Endodermal cell (in vitro differentiated cells): ENCODE measurements at regions not wholly inside any gene's neighbourhood (a gene's known extent, or its start where the extent isn't known, plus 50 kb on each side); places are given as distances from the start of the nearest gene placed in this dataset.

Source experiments
- DNase-seq: peaks from one replicate; pipeline ENCODE4 v3.0.0-alpha.2; 2017
- H3K27ac ChIP-seq: 2 replicates; pipeline ENCODE4 v1.5.1; 2013; ENCODE audit warnings: mild to moderate bottlenecking, low read depth, low read length, moderate library complexity
- H3K27me3 ChIP-seq: 2 replicates; pipeline ENCODE4 v1.6.1; 2013; ENCODE audit warnings: mild to moderate bottlenecking, low read length, moderate library complexity; ENCODE audit not compliant: insufficient read depth, control insufficient read depth, poor library complexity, severe bottlenecking
- H3K36me3 ChIP-seq: 2 replicates; pipeline ENCODE4 v1.7.0; 2013; ENCODE audit warnings: mild to moderate bottlenecking, low read length, moderate library complexity; ENCODE audit not compliant: control insufficient read depth, insufficient read depth
- H3K4me1 ChIP-seq: one replicate; pipeline ENCODE4 v1.7.0; 2013; ENCODE audit warnings: low read length; ENCODE audit not compliant: control insufficient read depth, insufficient read depth
- H3K4me3 ChIP-seq: 2 replicates; pipeline ENCODE4 v1.5.1; 2013; ENCODE audit warnings: mild to moderate bottlenecking, low read length, moderate library complexity
- H3K9ac ChIP-seq: 2 replicates; pipeline ENCODE4 v1.6.1; 2013; ENCODE audit warnings: mild to moderate bottlenecking, low read length, moderate library complexity; ENCODE audit not compliant: poor library complexity, severe bottlenecking; ENCODE audit errors: extremely low read depth
- H3K9me3 ChIP-seq: 2 replicates; pipeline ENCODE4 v1.6.1; 2013; ENCODE audit warnings: mild to moderate bottlenecking, low read length, moderate library complexity; ENCODE audit not compliant: control insufficient read depth
- H3K27ac Mint-ChIP-seq: 2 replicates; pipeline ENCODE4 v1.8.0; 2020; ENCODE audit warnings: mixed read lengths
- H3K27me3 Mint-ChIP-seq: 2 replicates; pipeline ENCODE4 v1.8.0; 2021; ENCODE audit warnings: mild to moderate bottlenecking, mixed read lengths; ENCODE audit not compliant: insufficient read depth
- H3K36me3 Mint-ChIP-seq: 2 replicates; pipeline ENCODE4 v1.8.0; 2020; ENCODE audit warnings: low read depth, mixed read lengths
- H3K4me1 Mint-ChIP-seq: 2 replicates; pipeline ENCODE4 v1.8.0; 2020; ENCODE audit warnings: mixed read lengths
- H3K4me3 Mint-ChIP-seq: 2 replicates; pipeline ENCODE4 v1.8.0; 2020; ENCODE audit warnings: mild to moderate bottlenecking, moderate library complexity, mixed read lengths
- H3K9me3 Mint-ChIP-seq: 2 replicates; pipeline ENCODE4 v1.8.0; 2020; ENCODE audit warnings: mild to moderate bottlenecking, mixed read lengths
- CTCF ChIP-seq: fragments of 200-600 bp; sonication (generic); conservative IDR thresholded peaks from 2 replicates; pipeline ENCODE4 v1.5.0; 2021; ENCODE audit warnings: antibody characterized with exemption, mild to moderate bottlenecking
- WGBS, 2 experiments: methylation state at CpG; one replicate each; pipeline versions ENCODE4 v1.1.5 to v1.1.7; 2013; ENCODE audit warnings: missing lambda C conversion rate in 2 of 2, mixed read lengths in 1 of 2; ENCODE audit not compliant: insufficient coverage in 1 of 2, insufficient read length in 1 of 2; 5-methylcytosine and 5-hydroxymethylcytosine counted together

GRCh38 chr4:137378393-137378792 is 153.9 kb downstream of the PCDH18 start:
- 87 to 90% methylated on average over 2 to 3 of the region's 3 CpGs for WGBS, 2 experiments
- no peaks in the 10 kb centered on the region for H3K4me1 Mint-ChIP-seq

GRCh38 chr4:137376312-137376711 is 156.0 kb downstream of the PCDH18 start:
- Histone ChIP-seq H3K27me3 (no peaks in the 10 kb centered on the region), H3K27ac (no peak overlapping the region), H3K4me1 (no peaks in the 10 kb centered on the region), H3K9ac (no peak overlapping the region), H3K4me3 (no peak overlapping the region), H3K9me3 (no peaks in the 10 kb centered on the region), H3K36me3 (no peaks in the 10 kb centered on the region)
- TF ChIP-seq CTCF, result no peak
- no peaks in the 10 kb centered on the region for H3K9me3 Mint-ChIP-seq
- WGBS, 2 experiments, result 94% methylated on average over 2 of the region's 2 CpGs; no CpG with 5 or more reads in 1 of the 2 experiments
- H3K27ac Mint-ChIP-seq, result no peak overlapping the region
- no peaks in the 10 kb centered on the region for H3K36me3 Mint-ChIP-seq
- no peaks in the 10 kb centered on the region for H3K4me1 Mint-ChIP-seq
- no peak for DNase-seq
- no peak overlapping the region for H3K4me3 Mint-ChIP-seq
- no peaks in the 10 kb centered on the region for H3K27me3 Mint-ChIP-seq

More at GRCh38 chr4:137378393-137378792, 153.9 kb downstream of the PCDH18 start:
- Histone ChIP-seq H3K36me3 (no peaks in the 10 kb centered on the region), H3K27me3 (no peaks in the 10 kb centered on the region), H3K27ac (no peak overlapping the region), H3K9ac (no peak overlapping the region), H3K4me1 (no peaks in the 10 kb centered on the region), H3K4me3 (no peak overlapping the region), H3K9me3 (no peaks in the 10 kb centered on the region)
- no peak overlapping the region for H3K27ac Mint-ChIP-seq
- H3K27me3 Mint-ChIP-seq, result no peaks in the 10 kb centered on the region
- DNase-seq, result no peak
- H3K9me3 Mint-ChIP-seq, result no peaks in the 10 kb centered on the region
- H3K36me3 Mint-ChIP-seq, result no peaks in the 10 kb centered on the region
- no peak overlapping the region for H3K4me3 Mint-ChIP-seq
- TF ChIP-seq CTCF, result no peak

- H3K27ac Mint-ChIP-seq, result no peak overlapping the region
- Histone ChIP-seq H3K27ac (no peak overlapping the region), H3K27me3 (no peaks in the 10 kb centered on the region), H3K36me3 (no peaks in the 10 kb centered on the region), H3K9me3 (no peaks in the 10 kb centered on the region), H3K4me3 (no peak overlapping the region), H3K9ac (no peak overlapping the region), H3K4me1 (no peaks in the 10 kb centered on the region)
- WGBS, 2 experiments, result 93 to 94% methylated on average over 1 to 2 of the region's 2 CpGs
- no peaks in the 10 kb centered on the region for H3K9me3 Mint-ChIP-seq
- no peak overlapping the region for H3K4me3 Mint-ChIP-seq
- no peaks in the 10 kb centered on the region for H3K27me3 Mint-ChIP-seq
- no peaks in the 10 kb centered on the region for H3K36me3 Mint-ChIP-seq
- no peak for TF ChIP-seq CTCF
- DNase-seq, result no peak
- no peaks in the 10 kb centered on the region for H3K4me1 Mint-ChIP-seq
Measured at GRCh38 chr4:137375111-137375850, 157.0 kb downstream of the PCDH18 start.
